Parathyroid adenoma (tissue), 2 donors: ENCODE measurements at regions not wholly inside any gene's neighbourhood (a gene's known extent, or its start where the extent isn't known, plus 50 kb on each side); places are given as distances from the start of the nearest gene placed in this dataset.

Experiments
- H2AFZ ChIP-seq: fragments of 300-600 bp; sonication (generic); one replicate; pipeline ENCODE4 v1.7.0; 2017; ENCODE audit warnings: antibody characterized with exemption, mild to moderate bottlenecking
- H3K27ac ChIP-seq: fragments of 300-600 bp; sonication (generic); one replicate; pipeline ENCODE4 v1.7.0; 2017
- H3K27me3 ChIP-seq: fragments of 300-600 bp; sonication (generic); one replicate; pipeline ENCODE4 v1.7.0; 2017; ENCODE audit warnings: low read length; ENCODE audit not compliant: control insufficient read depth, insufficient read depth
- H3K36me3 ChIP-seq: fragments of 300-600 bp; sonication (generic); one replicate; pipeline ENCODE4 v1.7.0; 2017; ENCODE audit warnings: low read length; ENCODE audit not compliant: control insufficient read depth, insufficient read depth
- H3K4me1 ChIP-seq: fragments of 300-600 bp; sonication (generic); one replicate; pipeline ENCODE4 v1.7.0; 2017; ENCODE audit warnings: control low read depth
- H3K4me2 ChIP-seq: fragments of 300-600 bp; sonication (generic); one replicate; pipeline ENCODE4 v1.7.0; 2017; ENCODE audit warnings: low read length
- H3K4me3 ChIP-seq: fragments of 300-600 bp; sonication (generic); one replicate; pipeline ENCODE4 v1.7.0; 2017; ENCODE audit warnings: low read depth, low read length
- H3K79me2 ChIP-seq: fragments of 300-600 bp; sonication (generic); one replicate; pipeline ENCODE4 v1.7.0; 2017; ENCODE audit warnings: control low read depth
- H3K9ac ChIP-seq: fragments of 300-600 bp; sonication (generic); one replicate; pipeline ENCODE4 v1.7.0; 2017; ENCODE audit warnings: mild to moderate bottlenecking
- H3K9me3 ChIP-seq: fragments of 300-600 bp; sonication (generic); one replicate; pipeline ENCODE4 v1.7.0; 2017; ENCODE audit warnings: low read length; ENCODE audit not compliant: control insufficient read depth
- TF ChIP-seq, protein P1 (sequence below): fragments of 300-600 bp; sonication (generic); IDR thresholded peaks from one replicate; pipeline ENCODE4 v1.7.0; 2017; ENCODE audit warnings: antibody characterized with exemption, mild to moderate bottlenecking
- donor health status: primary hyperparathyroidism.

DNA sequence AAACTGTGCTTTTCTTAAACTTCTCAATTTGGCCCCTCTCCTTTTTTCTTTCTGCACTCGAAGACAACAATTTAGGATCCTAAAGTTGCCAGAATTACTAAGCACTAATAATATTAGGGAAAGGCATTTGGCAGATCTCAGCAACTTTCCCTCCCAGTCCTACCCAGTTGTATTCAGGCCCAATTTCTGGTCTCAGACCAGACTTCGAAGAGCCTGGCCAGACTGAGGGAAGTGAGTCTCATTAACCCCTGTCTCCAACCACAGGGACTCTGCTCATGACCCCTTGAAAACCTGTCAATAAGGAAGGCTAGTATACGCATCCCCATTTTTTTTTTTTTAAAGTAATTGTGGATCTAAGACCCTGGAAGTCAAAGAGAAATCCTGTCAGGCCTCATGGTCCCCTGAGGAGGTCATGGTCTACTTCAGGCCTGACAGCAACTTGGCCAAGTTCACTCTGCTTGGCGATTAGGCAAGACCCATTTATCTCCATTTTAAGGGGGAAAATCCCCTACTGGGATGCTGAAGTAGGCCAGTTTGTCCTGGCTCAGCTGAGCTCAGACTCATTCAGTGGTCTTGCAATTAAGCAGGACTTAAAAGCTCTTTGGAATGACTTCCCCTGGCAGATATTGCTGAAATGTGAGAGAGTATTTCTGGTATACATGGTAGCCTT, 521.0 kb downstream of the FUT8 start:
- no peak overlapping the region for H3K27ac ChIP-seq
- H3K4me3 ChIP-seq: no peak overlapping the region

DNA sequence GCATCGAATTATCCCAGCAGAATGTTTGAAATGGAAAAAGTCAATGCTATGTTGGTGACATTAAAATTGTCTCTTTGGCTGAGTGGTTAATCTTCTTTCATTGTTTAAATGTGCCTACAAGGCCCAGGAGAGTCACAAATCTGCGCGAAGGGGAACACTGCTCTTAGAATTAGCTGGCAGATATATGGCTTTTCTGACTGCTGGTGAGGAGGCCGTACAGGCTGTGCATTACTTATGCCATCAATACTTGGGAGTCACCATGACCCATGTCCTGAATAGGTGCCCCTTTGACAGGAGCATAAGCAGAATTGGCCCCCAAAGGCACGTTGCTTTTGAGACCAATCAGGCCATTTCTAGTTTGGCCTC, 521.5 kb downstream of the FUT8 start:
- Histone ChIP-seq H3K27ac (no peak overlapping the region), H3K4me2 (no peak overlapping the region), H3K27me3 (no peaks in the 10 kb centered on the region), H3K9ac (no peak overlapping the region), H2AFZ (no peak overlapping the region), H3K4me3 (no peak overlapping the region), H3K36me3 (no peaks in the 10 kb centered on the region), H3K79me2 (no peaks in the 10 kb centered on the region), H3K4me1 (no peaks in the 10 kb centered on the region), H3K9me3 (no peaks in the 10 kb centered on the region)
- TF ChIP-seq, protein P1, sequence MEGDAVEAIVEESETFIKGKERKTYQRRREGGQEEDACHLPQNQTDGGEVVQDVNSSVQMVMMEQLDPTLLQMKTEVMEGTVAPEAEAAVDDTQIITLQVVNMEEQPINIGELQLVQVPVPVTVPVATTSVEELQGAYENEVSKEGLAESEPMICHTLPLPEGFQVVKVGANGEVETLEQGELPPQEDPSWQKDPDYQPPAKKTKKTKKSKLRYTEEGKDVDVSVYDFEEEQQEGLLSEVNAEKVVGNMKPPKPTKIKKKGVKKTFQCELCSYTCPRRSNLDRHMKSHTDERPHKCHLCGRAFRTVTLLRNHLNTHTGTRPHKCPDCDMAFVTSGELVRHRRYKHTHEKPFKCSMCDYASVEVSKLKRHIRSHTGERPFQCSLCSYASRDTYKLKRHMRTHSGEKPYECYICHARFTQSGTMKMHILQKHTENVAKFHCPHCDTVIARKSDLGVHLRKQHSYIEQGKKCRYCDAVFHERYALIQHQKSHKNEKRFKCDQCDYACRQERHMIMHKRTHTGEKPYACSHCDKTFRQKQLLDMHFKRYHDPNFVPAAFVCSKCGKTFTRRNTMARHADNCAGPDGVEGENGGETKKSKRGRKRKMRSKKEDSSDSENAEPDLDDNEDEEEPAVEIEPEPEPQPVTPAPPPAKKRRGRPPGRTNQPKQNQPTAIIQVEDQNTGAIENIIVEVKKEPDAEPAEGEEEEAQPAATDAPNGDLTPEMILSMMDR: no peak

More for the DNA sequence above, 521.0 kb downstream of the FUT8 start:
- no peak overlapping the region for H2AFZ ChIP-seq
- H3K9me3 ChIP-seq: no peaks in the 10 kb centered on the region
- no peaks in the 10 kb centered on the region for H3K36me3 ChIP-seq
- H3K79me2 ChIP-seq: no peaks in the 10 kb centered on the region
- TF ChIP-seq, protein P1: no peak
- H3K9ac ChIP-seq: no peak overlapping the region
- H3K27me3 ChIP-seq: no peaks in the 10 kb centered on the region
- H3K4me1 ChIP-seq: no peaks in the 10 kb centered on the region
- H3K4me2 ChIP-seq: no peak overlapping the region

DNA sequence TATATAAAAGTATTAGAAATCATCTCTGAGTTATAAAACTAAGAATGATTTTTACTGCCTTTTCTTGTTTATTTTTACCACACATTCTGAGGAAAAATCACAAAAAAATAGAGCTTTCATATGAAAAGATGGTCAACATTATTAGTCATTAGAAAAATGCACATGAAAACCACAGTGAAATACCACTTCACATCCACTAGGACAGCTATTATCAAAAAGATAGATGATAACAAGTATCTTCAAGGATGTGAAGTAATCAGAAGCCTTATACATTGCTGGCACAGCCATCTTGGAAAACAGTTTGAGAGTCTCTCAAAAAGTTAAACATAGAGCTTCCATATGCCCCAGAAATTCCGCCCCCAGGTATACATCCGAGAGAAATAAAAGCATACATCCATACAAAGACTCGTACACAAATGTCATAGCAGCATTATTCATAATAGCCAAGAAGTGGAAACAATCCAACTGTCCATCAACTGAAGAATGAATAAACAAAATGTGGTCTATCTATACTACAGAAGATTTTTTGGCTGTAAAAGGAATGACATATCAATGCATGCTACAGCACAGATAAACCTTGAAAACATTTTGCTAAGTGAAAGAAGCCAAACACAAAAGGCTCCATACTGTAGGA, 523.9 kb downstream of the FUT8 start:
- Histone ChIP-seq H3K4me1 (no peaks in the 10 kb centered on the region), H3K79me2 (no peaks in the 10 kb centered on the region), H3K27me3 (no peaks in the 10 kb centered on the region), H3K9me3 (no peaks in the 10 kb centered on the region), H3K36me3 (no peaks in the 10 kb centered on the region), H2AFZ (no peak overlapping the region), H3K27ac (no peak overlapping the region), H3K9ac (no peak overlapping the region), H3K4me3 (no peak overlapping the region), H3K4me2 (no peak overlapping the region)
- TF ChIP-seq, protein P1: no peak

DNA sequence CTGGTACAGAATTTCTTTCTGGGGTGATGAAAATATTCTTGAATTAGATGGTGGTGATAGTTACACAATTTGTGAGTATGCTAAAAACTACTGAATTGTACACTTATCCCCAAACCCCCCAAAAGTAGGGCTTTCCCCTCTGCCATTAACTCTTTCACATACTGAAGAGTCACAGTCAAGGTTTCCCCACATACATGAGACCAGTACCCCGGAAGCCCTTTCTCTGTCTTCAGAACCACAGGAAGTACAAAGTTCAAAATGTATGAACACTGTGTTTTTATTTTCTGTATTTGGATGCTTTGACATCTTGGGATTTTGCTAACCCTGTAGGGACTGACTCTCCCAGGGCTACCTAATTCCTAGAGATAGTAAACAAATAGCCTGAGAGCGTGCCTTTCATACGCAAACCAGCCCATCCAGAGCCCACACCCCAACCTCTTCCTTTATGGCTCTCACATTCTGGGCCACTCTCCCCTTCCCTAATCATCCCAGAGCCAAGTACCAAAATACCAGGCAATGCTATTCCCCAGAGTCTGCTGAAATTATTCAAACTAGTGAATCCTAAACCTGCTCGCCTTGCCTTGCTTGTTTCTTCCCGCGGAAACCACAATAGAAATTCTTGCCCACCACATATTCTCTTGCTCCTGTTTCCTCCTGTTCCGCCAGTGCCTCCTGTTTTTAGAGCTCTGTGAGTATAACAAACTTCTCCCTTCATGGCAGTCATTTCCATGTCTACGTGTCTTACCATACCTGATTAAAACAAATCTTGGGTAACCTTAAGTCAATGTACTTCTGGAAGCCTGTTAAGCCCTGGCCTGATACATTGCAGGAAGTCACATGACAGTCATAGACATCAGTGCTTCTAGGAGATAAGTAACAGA, 524.8 kb downstream of the FUT8 start:
- Histone ChIP-seq H3K27ac (no peak overlapping the region), H2AFZ (no peak overlapping the region), H3K4me3 (no peak overlapping the region), H3K4me1 (no peaks in the 10 kb centered on the region), H3K27me3 (no peaks in the 10 kb centered on the region), H3K4me2 (no peak overlapping the region), H3K9ac (no peak overlapping the region), H3K79me2 (no peaks in the 10 kb centered on the region), H3K9me3 (no peaks in the 10 kb centered on the region), H3K36me3 (no peaks in the 10 kb centered on the region)
- TF ChIP-seq, protein P1: no peak
